OCI-LY3 (cell line): ENCODE measurements at regions not wholly inside any gene's neighbourhood (a gene's known extent, or its start where the extent isn't known, plus 50 kb on each side); places are given as distances from the start of the nearest gene placed in this dataset.

ENCODE experiments used
- H2AFZ ChIP-seq: fragments of 200-600, 300-600 bp; shearing (Covaris generic); 2 replicates; pipeline ENCODE4 v1.6.0; 2014; ENCODE audit warnings: antibody characterized with exemption, low read depth, low read length
- H3K27ac ChIP-seq: fragments of 200-600, 300-600 bp; sonication (generic); 2 replicates; pipeline ENCODE4 v1.5.1; 2014; ENCODE audit warnings: mild to moderate bottlenecking, low read length, moderate library complexity, mixed read lengths
- H3K27me3 ChIP-seq: fragments of 200-600, 300-600 bp; sonication (generic); 2 replicates; pipeline ENCODE4 v1.6.1; 2014; ENCODE audit warnings: low read depth, low read length, mixed read lengths
- H3K36me3 ChIP-seq: fragments of 200-600, 300-600 bp; sonication (generic); replicated peaks from 2 replicates; pipeline ENCODE3; 2014; ENCODE audit warnings: low read depth, low read length, mixed read lengths
- H3K4me1 ChIP-seq: fragments of 300-600, 200-600 bp; sonication (generic); 2 replicates; pipeline ENCODE4 v1.6.1; 2014; ENCODE audit warnings: low read length, mixed read lengths
- H3K4me2 ChIP-seq: fragments of 200-600, 300-600 bp; sonication (generic); 2 replicates; pipeline ENCODE4 v1.6.1; 2014; ENCODE audit warnings: low read length, mixed read lengths
- H3K4me3 ChIP-seq: fragments of 300-600, 200-600 bp; sonication (generic); 2 replicates; pipeline ENCODE4 v1.5.1; 2014; ENCODE audit warnings: antibody characterized with exemption, mild to moderate bottlenecking, low read length, moderate library complexity
- H3K79me2 ChIP-seq: fragments of 300-600, 200-600 bp; shearing (Covaris generic); 2 replicates; pipeline ENCODE4 v1.6.1; 2014; ENCODE audit warnings: mild to moderate bottlenecking, low read length, mixed read lengths
- H3K9ac ChIP-seq: fragments of 300-600, 200-600 bp; shearing (Covaris generic); 2 replicates; pipeline ENCODE4 v1.6.0; 2014; ENCODE audit warnings: mild to moderate bottlenecking, low read length, moderate library complexity
- H3K9me3 ChIP-seq: fragments of 200-600, 300-600 bp; shearing (Covaris generic); 2 replicates; pipeline ENCODE4 v1.6.1; 2014; ENCODE audit warnings: low read length, mixed read lengths; ENCODE audit not compliant: insufficient read depth
- H4K20me1 ChIP-seq: fragments of 200-600, 300-600 bp; sonication (generic); 2 replicates; pipeline ENCODE4 v1.6.1; 2016; ENCODE audit warnings: low read length, mixed read lengths; ENCODE audit not compliant: insufficient read depth
- CTCF ChIP-seq: fragments of 200-600, 300-600 bp; sonication (generic); IDR thresholded peaks from 2 replicates; pipeline ENCODE4 v1.5.1; 2014; ENCODE audit warnings: antibody characterized with exemption, low read length, low read depth
- EZH2phosphoT487 ChIP-seq: fragments of 200-600 bp; shearing (Covaris generic); IDR thresholded peaks from 2 replicates; pipeline ENCODE4 v1.6.1; 2018; ENCODE audit warnings: antibody characterized with exemption, mixed run types, low read depth

DNA sequence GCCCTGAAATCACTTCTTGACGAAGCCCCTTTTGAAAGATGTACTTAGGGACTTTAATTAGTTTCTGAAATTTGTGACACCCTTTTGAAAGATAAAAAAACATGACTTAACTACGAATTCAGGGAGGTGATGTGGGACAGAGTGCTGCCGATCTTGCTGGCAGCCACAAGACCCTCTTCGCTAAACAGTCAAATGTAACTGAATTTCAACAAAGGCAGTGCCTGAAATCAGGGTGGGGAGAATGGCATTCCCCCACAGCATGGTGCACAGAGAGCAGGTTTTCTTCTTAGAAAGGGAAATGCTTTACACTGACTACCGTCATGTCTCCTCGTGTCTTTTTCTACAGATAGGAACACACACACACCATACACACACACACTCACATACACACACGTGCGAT lies 640.2 kb upstream of the POU3F3 start:
- no peaks in the 10 kb centered on the region for H4K20me1 ChIP-seq
- TF ChIP-seq CTCF = no peak
- TF ChIP-seq EZH2phosphoT487 = no peak

GRCh38 chr2:104215269-104216161 lies 638.4 kb upstream of the POU3F3 start:
- Histone ChIP-seq H3K4me1 (no peaks in the 10 kb centered on the region), H3K27ac (no peak overlapping the region), H4K20me1 (no peaks in the 10 kb centered on the region), H3K9ac (no peak overlapping the region), H3K9me3 (no peaks in the 10 kb centered on the region), H3K27me3 (no peaks in the 10 kb centered on the region), H3K4me3 (no peak overlapping the region), H2AFZ (no peak overlapping the region), H3K4me2 (no peak overlapping the region), H3K36me3 (no peaks in the 10 kb centered on the region), H3K79me2 (no peaks in the 10 kb centered on the region)
- no peak for TF ChIP-seq EZH2phosphoT487
- TF ChIP-seq CTCF = no peak

More for the DNA sequence above, 640.2 kb upstream of the POU3F3 start:
- no peaks in the 10 kb centered on the region for H3K79me2 ChIP-seq
- no peaks in the 10 kb centered on the region for H3K27me3 ChIP-seq
- no peak overlapping the region for H3K27ac ChIP-seq
- H3K36me3 ChIP-seq = no peaks in the 10 kb centered on the region
- no peak overlapping the region for H3K4me3 ChIP-seq
- H3K9ac ChIP-seq = no peak overlapping the region
- H3K9me3 ChIP-seq = no peaks in the 10 kb centered on the region
- no peak overlapping the region for H3K4me2 ChIP-seq
- no peak overlapping the region for H2AFZ ChIP-seq
- H3K4me1 ChIP-seq = no peaks in the 10 kb centered on the region

DNA sequence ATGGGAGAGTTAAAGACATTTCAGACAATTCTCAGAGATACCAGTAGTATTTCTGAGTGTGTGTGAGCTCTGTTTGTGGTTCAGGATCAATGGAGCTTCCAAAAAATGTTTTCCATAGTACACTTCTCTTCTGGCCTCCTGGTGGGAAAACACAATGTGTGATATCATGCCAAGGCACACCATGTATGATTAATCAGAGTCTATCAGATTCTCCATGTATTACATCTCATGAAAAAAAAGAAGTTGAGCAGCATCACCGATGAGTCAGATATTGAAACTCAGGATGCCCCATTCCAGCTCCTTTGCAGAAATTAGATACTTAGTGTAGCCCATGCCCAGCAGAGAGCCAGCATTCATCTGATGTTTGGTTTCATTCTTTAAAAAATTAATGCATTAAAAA lies 620.3 kb upstream of the POU3F3 start:
- Histone ChIP-seq H3K4me2 (no peak overlapping the region), H4K20me1 (no peaks in the 10 kb centered on the region), H3K4me3 (no peak overlapping the region), H3K27me3 (no peaks in the 10 kb centered on the region), H3K36me3 (no peaks in the 10 kb centered on the region), H3K9ac (no peak overlapping the region), H3K9me3 (no peaks in the 10 kb centered on the region), H3K79me2 (no peaks in the 10 kb centered on the region), H3K27ac (no peak overlapping the region), H2AFZ (no peak overlapping the region), H3K4me1 (no peaks in the 10 kb centered on the region)
- TF ChIP-seq CTCF = no peak
- TF ChIP-seq EZH2phosphoT487 = no peak

GRCh38 chr2:104236491-104236890 lies 617.4 kb upstream of the POU3F3 start:
- no peak for TF ChIP-seq CTCF
- no peak for TF ChIP-seq EZH2phosphoT487
- Histone ChIP-seq H4K20me1 (no peaks in the 10 kb centered on the region), H3K27me3 (no peaks in the 10 kb centered on the region), H3K4me3 (no peak overlapping the region), H3K36me3 (no peaks in the 10 kb centered on the region), H2AFZ (no peak overlapping the region), H3K27ac (no peak overlapping the region), H3K4me1 (no peaks in the 10 kb centered on the region), H3K4me2 (no peak overlapping the region), H3K9me3 (no peaks in the 10 kb centered on the region), H3K79me2 (no peaks in the 10 kb centered on the region), H3K9ac (no peak overlapping the region)
